UCSD-AML1 (cell line): ENCODE measurements at regions not wholly inside any gene's neighbourhood (a gene's known extent, or its start where the extent isn't known, plus 50 kb on each side); places are given as distances from the start of the nearest gene placed in this dataset.
A peak's percentile ranks its signal among the peaks of the same experiment; 100 is the strongest.

Experiments used
- DNase-seq: peaks from one replicate; lab custom pipeline; 2025; ENCODE audit not compliant: unreplicated experiment; lab: John Stamatoyannopoulos, UW

DNA sequence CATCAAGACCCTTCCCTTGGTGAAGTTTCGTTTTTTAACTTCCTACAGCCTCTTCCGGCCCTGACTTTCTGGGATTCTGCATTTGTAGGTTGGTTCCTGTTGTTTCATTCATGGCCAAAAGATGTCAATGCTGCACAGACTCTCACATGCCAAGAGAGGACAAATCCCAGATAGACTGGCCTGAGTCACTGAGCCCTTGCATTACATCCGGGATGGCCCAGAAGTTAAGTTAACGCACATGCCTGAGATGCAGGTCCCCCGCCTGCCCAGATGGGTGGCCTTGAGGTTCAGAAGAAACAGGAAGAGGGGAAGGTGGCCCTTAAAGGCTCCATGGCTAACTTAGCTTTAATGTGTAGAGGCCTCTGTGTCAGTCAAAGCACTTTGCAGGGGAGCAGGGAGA, 51.6 kb upstream of the SRGAP3 start:
- no peak for DNase-seq

DNA sequence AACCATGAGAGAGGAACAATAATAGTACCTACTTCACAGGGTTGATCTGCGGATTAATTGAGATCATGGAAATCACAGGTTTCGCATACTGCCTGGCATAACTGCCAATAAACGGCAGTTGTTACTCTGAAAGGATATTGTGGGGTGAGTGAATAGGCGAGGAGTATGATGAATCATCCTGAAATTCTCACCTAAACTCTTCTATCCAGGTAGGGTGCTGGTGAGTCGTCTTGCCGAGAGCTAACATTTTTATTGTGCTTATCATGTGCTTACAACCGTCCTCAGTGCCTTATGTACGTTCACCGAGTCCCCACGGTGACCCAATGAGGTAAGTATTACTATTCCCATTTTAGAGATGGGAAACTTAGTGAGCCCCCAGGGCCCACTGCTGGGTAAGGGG, 52.4 kb upstream of the SRGAP3 start:
- no peak for DNase-seq

DNA sequence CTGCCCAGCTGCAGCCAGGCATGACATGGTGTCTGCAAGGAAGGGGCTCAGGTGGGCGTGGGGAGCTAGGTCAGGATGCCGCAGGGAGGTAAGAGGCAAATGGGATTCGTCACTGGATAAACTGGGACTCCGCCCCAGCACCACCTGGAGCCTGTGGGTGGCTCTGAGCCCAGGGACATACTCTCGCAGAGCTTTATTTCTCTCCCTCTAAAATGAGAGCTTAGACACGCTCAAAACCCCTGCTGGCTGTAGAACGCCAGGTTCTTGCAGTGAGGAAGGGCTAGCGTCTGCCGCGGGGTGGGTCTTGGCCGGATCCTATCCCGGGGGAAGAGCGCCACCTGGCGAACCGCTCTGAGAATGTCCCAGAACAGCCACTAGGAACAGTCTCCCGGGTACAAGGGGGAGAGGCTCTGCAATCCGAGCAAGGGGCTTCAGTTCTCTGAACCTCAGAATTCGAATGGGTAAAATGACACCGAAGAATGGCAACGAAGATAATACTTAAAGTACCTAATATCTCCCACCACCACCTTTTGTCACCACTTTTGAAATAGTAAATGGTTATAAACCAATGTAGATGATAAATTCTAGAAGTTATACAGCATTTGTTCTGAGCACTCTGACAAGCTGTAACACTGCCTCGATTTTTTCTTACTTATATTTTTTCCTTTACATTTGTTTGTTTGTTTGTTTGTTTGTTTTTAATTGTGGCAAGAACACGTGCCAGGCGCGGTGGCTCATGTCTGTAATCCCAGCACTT, 53.2 kb upstream of the SRGAP3 start:
- peak; percentile 76 for DNase-seq

DNA sequence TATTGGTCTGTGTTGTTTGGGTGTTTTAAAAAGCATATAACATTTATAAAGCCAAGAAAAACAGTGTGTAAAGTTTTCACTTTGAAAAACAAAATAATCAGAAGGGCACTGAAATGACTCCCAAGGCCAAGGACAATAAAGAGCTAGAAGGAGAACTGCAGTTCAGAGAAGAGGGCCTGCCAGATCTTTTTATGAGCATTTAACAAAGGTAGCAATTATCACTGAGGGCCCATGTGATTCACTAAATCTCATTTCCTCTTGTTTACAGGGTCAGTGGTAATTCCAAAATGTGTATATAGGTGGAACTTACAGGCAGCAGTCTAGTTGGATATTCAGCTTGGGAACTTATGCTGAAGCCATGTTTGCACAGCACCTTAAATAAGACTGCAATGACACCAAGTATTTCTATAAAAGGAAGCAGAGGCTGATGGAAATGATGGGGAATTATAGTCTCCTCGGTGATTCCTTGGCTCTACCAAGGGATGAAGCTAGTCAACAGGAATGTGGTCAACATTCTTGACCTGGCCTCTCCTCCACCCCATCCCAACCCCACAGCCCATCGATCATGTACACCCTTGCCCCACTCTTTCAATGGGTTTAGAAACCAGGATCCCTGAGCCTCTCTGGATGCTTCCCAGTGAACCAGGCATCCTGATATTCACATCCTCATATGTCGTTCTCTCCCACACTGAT, 54.4 kb upstream of the THUMPD3 start:
- no peak for DNase-seq

GRCh38 chr3:9310043-9310442, 52.8 kb upstream of the THUMPD3 start:
- no peak for DNase-seq

GRCh38 chr3:9311228-9311627, 51.6 kb upstream of the THUMPD3 start:
- DNase-seq: no peak
